ENCODE measurements at regions not wholly inside any gene's neighbourhood (a gene's known extent, or its start where the extent isn't known, plus 50 kb on each side); places are given as distances from the start of the nearest gene placed in this dataset.
"Not testable (repeated sequence)": the region's sequence is repeated elsewhere in the genome, so short reads cannot be mapped to it uniquely, and the experiment has no call there.

DNA sequence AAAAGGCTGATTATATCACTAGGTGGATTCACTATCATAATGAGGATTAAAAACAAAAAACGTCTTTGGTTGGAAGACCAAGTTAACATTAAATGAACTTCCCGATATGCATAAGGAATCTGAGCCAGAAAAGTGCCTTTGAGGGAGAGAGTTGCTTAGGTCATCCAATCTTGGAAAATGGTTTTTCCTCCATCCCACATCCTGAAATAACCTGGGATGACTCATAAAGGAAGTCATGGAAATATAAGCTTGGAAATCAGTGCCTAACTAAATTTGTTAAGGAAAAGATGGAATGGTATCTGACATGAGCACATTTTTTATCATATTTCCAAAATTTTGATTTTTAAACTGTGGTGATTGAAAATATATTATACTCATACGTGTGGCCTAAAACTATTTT, 66.0 kb downstream of the KBTBD8 start:
- DNase-seq: no peak

DNA sequence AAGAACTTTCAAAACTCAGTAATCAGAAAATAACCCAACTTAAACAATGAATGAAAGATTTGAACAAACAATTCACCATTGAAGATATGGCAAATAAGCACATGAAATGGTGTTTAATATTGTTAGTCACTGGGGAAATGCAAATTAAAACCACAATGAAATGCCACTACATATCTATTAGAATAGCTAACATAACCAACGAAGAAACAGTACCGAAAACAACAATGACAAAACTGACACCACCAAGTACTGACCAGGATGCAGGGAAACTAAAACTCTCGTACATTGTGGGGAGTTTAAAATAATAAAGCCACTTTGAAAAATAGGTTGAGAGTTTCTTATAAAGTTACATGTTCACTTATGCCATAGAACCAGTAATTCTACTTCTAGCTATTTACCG, 69.1 kb downstream of the KBTBD8 start:
- no peak for DNase-seq

DNA sequence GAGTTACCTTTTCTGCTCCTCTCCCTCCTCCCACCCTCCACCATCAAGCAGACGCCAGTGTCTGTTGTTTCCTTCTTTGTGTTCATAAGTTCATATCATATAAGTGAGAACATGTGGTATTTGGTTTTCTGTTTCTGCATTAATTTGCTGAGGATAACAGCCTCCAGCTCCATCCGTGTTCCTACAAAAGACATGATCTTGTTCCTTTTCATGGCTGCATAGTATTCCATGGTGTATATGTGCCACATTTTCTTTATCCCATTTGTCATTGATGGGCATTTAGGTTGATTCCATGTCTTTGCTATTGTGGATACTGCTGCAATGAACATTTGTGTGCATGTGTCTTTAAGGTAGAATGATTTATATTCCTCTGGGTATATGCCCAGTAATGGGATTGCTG, 74.5 kb downstream of the KBTBD8 start:
- not testable (repeated sequence) for DNase-seq

DNA sequence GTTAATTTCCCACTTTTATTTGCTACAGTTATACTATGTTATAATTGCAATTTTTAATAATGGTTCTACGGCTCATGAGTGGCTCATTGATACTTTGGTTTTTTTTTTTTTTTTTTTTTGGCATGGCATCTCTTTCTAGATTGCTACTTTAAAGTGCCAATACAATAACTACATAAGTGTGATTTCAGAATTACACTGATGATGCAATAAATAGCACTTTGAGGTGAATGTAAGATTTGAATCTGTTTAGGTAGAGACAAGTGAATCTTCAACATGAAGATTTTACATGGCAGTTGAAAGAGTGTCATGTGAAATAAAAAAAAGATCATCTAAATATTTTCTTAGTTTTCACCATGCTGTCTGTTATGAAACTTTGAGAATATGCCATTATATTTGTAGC, 75.7 kb downstream of the KBTBD8 start:
- no peak for DNase-seq

DNA sequence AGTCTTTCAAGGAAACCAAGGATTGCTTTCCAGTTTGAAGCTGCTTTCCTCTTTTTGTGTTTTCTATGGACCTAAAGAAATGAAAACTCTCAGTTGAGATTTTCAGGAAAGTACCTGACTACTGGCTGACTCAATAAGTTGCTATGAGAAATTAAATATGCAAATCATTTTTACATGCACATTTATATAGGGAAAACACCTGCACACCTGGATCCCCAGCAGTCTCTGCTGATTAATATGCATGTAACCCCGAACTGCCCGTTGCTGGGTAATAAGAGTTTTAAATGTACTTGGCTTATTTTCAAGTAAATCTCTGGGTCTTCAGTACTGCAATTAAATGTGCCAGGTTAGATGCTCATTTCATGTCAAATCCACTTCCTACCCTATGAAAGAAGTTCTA, 77.2 kb downstream of the KBTBD8 start:
- peak; percentile 16 for DNase-seq

- DNase-seq: no peak
Observed at GRCh38 chr3:67076607-67077006, 78.5 kb downstream of the KBTBD8 start.

- no peak for DNase-seq
Observed at GRCh38 chr3:67077656-67078055, 79.5 kb downstream of the KBTBD8 start.

- DNase-seq: no peak
Observed at GRCh38 chr3:67082533-67083024, 84.5 kb downstream of the KBTBD8 start.

DNA sequence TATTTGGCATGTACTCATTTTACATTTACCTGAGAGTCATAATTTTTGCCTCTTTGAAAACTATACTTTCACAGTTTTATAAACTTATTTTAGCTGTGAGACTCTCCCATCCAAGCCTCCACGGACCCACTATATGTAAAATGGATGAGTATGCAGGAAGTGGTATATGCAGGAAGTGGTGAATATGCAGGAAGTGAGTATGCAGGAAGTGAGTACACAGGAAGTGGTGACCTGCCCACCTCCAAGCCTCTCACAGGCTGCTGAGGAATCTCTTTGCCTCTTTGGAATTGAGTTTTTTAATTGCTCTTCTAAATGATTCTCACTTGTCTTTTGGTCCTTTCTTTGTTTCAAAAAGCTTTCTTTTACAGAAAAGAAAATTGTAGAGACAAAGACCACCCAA, 85.2 kb downstream of the KBTBD8 start:
- peak; percentile 56 for DNase-seq

DNA sequence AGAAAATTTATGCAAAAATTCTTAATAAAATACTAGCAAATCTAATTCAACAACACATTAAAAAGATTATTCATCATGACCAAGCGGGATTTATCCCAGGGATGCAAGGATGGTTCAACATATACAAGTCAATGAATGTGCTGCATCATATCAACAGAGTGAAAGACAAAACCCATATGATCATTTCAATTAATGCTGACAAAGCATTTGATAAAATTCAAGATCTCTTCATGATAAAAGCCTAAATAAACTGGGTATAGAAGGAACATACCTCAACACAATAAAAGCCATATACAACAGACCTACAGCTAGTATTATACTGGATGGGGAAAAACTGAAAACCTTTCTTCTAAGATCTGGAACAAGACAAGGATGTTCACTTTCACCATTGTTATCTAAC, 89.7 kb downstream of the KBTBD8 start:
- DNase-seq: no peak

- no peak for DNase-seq
Observed at GRCh38 chr3:67090474-67090873, 92.4 kb downstream of the KBTBD8 start.

- no peak for DNase-seq
Observed at GRCh38 chr3:67093305-67093704, 95.2 kb downstream of the KBTBD8 start.

DNA sequence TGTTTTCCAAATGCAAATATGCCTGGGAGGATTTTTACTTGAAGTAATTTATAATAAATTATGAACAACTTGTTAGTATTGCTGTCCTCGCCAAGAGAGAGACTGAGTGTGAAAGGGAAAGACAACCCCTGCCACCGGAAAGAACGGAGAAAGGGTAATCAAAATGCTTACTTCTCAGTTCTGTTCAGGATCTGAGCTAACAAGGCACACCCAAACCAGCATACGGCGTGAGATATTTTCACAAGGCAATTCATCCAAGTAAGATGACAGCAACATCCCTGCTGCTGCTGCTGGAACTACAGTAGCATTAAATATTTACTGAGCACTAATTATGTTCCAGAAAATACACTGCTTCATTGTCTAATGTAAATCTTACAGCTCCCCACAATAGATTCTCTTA, 96.1 kb downstream of the KBTBD8 start:
- no peak for DNase-seq

- no peak for DNase-seq
Observed at GRCh38 chr3:67094774-67095173, 96.7 kb downstream of the KBTBD8 start.

- DNase-seq: no peak
Observed at GRCh38 chr3:67104388-67104787, 106.3 kb downstream of the KBTBD8 start.

DNA sequence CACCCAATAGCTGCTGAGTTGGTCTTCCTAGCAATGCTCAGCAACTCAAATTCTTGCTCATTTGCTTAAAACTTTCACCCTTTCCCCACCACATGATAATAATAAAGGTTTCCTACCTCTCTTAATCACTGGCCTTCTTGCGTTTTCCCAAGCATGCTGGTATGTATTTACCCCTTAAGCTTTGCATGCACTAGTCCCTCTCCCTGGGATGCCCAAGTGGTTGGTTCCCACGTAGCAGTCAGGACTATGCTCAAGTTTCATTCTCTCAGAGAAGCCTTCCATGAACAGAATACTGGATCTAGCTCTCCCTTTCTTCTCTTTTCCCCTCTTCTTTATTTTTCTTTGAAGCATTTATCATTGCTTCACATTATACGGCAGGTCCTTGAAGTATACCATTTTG, 108.8 kb downstream of the KBTBD8 start:
- DNase-seq: no peak

GRCh38 chr3:67109651-67110204, 111.6 kb downstream of the KBTBD8 start:
- no peak for DNase-seq

GRCh38 chr3:67113802-67114407, 115.8 kb downstream of the KBTBD8 start:
- DNase-seq: peak; percentile 86

DNA sequence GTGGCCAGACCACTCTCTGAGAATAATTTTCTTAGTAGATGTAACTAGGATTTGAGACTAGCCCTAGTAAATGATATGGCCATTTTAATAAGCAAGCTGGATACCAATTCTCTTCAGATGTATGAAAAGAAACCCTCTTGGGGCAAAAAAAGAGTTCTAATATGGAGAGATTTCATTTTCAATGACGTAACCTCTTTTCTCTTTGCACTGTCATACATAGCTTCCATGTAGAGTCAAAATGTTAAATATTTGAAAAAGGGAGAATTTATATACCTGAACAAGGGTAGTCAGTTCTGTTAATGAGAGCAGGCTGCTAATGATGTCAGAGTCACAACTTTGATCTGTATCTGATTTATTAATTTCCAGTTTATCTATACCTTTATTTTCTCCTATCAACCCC, 120.0 kb downstream of the KBTBD8 start:
- no peak for DNase-seq

- DNase-seq: no peak
Observed at GRCh38 chr3:67118635-67119034, 120.5 kb downstream of the KBTBD8 start.

- no peak for DNase-seq
Observed at GRCh38 chr3:67123914-67124313, 125.8 kb downstream of the KBTBD8 start.

DNA sequence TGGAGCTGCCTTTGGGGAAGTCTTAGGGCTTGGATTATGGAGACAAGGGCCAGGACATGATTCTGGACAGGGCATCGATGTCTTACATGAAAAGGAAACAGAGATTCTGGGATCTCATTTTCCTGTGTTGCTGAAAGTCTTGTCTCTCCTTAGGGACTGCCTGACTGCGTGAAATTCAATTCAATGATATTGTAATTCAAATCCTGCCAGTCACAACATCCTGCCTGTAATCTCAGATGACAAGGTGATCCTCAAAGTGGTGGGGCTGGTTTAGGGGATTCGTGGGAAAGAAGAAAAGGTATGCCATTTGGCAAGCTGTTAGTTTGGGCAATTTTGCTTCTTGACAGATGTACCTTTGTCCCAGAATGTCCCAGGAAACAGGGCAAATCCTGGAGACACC, 129.1 kb downstream of the KBTBD8 start:
- no peak for DNase-seq

DNA sequence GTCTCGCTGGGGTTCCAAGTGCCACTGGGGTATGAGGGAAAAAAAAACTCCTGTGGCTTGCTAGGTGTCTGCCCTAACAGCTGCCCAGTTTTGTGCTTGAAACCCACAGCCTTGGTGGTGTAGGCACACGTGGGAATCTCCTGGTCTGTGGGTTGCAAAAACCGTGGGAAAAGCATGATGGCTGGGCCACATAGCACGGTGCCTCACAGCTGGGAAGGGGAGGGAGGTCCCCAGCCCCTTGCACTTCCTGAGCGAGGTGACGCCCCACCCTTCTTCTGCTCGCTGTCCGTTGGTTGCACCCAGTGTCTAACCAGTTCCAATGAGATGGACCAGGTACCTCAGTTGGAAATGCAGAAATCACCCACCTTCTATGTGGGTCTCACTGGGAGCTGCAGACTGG, 144.3 kb downstream of the KBTBD8 start:
- no peak for DNase-seq

GRCh38 chr3:67145738-67146137, 147.6 kb downstream of the KBTBD8 start:
- no peak for DNase-seq

DNA sequence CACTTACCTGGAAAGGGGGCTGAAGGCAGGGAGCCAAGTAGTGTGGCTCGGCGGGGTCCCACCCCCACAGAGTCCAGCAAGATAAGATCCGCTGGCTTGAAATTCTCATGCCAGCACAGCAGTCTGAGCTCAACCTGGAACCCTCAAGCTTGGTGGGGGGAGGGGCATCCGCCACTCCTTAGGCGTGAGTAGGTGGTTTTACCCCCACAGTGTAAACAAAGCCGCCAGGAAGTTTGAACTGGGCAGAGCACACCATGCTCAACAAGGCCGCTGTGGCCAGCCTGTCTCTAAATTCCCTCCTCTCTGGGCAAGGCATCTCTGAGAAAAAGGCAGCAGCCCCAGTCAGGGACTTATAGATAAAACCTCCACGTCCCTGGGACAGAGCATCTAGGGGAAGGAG, 156.3 kb downstream of the KBTBD8 start:
- DNase-seq: no peak

Data from stimulated activated CD4-positive, alpha-beta T cell treated with anti-CD3 and anti-CD28 coated beads, Interleukin-1b, Interleukin-23, amount 100 ng/mL, for 48 hours (primary cell).